CD4-positive, alpha-beta T cell treated with Interleukin-17A for 4 hours (primary cell): ENCODE measurements at regions not wholly inside any gene's neighbourhood (a gene's known extent, or its start where the extent isn't known, plus 50 kb on each side); places are given as distances from the start of the nearest gene placed in this dataset.

ENCODE experiments used
- DNase-seq: peaks from one replicate; pipeline ENCODE4 v3.0.0-alpha.2; 2020; ENCODE audit warnings: mixed read lengths

- no peak for DNase-seq
Measured at GRCh38 chr15:87461631-87462030, 794.9 kb downstream of the NTRK3 start.

GRCh38 chr15:87454860-87455259, 801.7 kb downstream of the NTRK3 start:
- DNase-seq, result no peak

- no peak for DNase-seq
Measured at GRCh38 chr15:87450314-87450713, 806.2 kb downstream of the NTRK3 start.

GRCh38 chr15:87439090-87439489, 817.4 kb downstream of the NTRK3 start:
- no peak for DNase-seq

GRCh38 chr15:87433871-87434270, 822.7 kb downstream of the NTRK3 start:
- DNase-seq, result no peak

- DNase-seq, result no peak
Measured at GRCh38 chr15:87429754-87430153, 826.8 kb downstream of the NTRK3 start.

GRCh38 chr15:87420017-87420416, 836.5 kb downstream of the NTRK3 start:
- DNase-seq, result no peak

- DNase-seq, result no peak
Measured at GRCh38 chr15:87419344-87419743, 837.2 kb downstream of the NTRK3 start.

- no peak for DNase-seq
Measured at GRCh38 chr15:87416591-87417257, 839.8 kb downstream of the NTRK3 start.

GRCh38 chr15:87408902-87409301, 847.6 kb downstream of the NTRK3 start:
- no peak for DNase-seq

- no peak for DNase-seq
Measured at GRCh38 chr15:87403973-87404372, 852.6 kb downstream of the NTRK3 start.

GRCh38 chr15:87401973-87402372, 854.6 kb downstream of the NTRK3 start:
- no peak for DNase-seq

GRCh38 chr15:87394676-87395075, 861.9 kb downstream of the NTRK3 start:
- DNase-seq, result no peak

- DNase-seq, result no peak
Measured at GRCh38 chr15:87387766-87388165, 868.8 kb downstream of the NTRK3 start.

- no peak for DNase-seq
Measured at GRCh38 chr15:87374339-87374738, 882.2 kb downstream of the NTRK3 start.

- DNase-seq, result no peak
Measured at GRCh38 chr15:87369269-87369668, 887.3 kb downstream of the NTRK3 start.

- DNase-seq, result no peak
Measured at GRCh38 chr15:87368511-87368910, 888.0 kb downstream of the NTRK3 start.

- DNase-seq, result no peak
Measured at GRCh38 chr15:87365186-87365585, 891.4 kb downstream of the NTRK3 start.

GRCh38 chr15:87362531-87362930, 894.0 kb downstream of the NTRK3 start:
- DNase-seq, result no peak

GRCh38 chr15:87357637-87358313, 898.8 kb downstream of the NTRK3 start:
- DNase-seq, result no peak

GRCh38 chr15:87355946-87356345, 900.6 kb downstream of the NTRK3 start:
- no peak for DNase-seq

- no peak for DNase-seq
Measured at GRCh38 chr15:87354661-87355410, 901.7 kb downstream of the NTRK3 start.

- DNase-seq, result no peak
Measured at GRCh38 chr15:87349181-87349580, 907.4 kb downstream of the NTRK3 start.

GRCh38 chr15:87348746-87349145, 907.8 kb downstream of the NTRK3 start:
- DNase-seq, result no peak
